ENCODE measurements at regions not wholly inside any gene's neighbourhood (a gene's known extent, or its start where the extent isn't known, plus 50 kb on each side); places are given as distances from the start of the nearest gene placed in this dataset.

DNA sequence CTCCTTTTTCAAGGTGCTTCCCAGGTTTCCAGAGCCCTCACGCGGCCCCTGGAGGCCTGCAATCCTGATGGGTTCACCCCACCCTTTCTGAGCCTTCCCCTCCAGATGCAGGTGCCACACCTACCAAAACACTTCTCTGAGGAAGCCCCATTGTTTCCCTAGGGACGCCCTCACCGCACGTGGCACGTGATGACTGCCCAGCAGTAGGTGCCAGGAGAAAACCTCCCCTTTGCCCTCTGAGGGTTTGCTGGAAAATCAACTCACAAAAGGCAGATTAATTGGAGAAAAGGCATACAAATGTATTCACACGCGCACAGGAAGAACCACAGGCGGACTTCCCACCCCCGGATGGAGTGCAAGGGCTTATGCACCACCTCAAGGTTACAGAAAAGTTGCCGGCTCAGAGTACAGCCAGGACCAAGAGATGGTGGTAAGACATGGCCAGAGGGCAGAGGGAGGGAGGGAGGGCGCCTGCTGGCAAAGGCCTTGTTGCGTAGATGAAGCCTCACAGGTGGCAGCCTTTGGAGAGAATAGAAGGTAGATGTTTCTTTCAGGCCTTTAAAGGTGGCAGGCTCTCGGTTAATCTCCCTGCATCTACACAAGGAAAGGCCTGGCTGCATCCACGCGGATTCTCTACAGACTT is 269.4 kb upstream of the RAB6C start:
- no peak for DNase-seq

DNA sequence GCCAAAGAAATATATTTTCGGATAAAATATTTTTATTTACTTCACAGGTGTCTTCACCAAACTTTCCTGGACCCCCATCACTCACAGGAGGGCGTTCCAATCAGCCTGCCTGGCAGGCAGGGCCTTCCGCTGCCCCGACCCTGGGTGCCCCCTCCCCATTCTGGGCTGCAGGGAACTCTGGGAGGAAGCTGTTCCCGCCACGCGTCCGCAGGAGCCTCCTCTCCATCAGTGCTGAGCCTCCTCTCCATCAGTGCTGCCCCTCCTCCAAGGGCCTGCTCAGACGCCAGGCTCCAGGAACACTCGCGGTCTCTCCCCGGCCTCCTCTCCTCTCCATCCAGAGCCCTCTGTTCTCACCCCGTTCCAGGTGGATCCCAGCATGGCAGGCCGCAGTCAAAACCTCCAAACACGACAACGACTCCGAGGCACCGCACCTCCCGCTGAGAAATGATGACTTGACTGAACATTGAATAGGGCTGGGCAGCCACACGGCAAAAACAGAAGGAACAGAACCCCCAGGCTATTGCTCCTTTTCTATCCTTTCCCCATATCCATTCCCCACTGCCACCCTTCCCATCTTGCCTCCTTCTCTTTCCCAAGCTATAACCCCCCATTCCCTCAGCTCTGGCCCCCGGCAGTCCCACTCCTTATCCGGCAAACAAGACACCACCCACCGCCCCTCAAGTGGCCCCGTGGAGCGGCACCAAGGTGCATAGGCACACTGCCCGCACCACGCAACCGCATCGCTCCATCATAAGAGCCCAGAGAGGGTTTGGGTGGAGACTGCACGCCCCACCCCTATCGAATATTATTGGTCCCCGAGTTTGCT is 268.6 kb upstream of the RAB6C start:
- peak; percentile 67 for DNase-seq

DNA sequence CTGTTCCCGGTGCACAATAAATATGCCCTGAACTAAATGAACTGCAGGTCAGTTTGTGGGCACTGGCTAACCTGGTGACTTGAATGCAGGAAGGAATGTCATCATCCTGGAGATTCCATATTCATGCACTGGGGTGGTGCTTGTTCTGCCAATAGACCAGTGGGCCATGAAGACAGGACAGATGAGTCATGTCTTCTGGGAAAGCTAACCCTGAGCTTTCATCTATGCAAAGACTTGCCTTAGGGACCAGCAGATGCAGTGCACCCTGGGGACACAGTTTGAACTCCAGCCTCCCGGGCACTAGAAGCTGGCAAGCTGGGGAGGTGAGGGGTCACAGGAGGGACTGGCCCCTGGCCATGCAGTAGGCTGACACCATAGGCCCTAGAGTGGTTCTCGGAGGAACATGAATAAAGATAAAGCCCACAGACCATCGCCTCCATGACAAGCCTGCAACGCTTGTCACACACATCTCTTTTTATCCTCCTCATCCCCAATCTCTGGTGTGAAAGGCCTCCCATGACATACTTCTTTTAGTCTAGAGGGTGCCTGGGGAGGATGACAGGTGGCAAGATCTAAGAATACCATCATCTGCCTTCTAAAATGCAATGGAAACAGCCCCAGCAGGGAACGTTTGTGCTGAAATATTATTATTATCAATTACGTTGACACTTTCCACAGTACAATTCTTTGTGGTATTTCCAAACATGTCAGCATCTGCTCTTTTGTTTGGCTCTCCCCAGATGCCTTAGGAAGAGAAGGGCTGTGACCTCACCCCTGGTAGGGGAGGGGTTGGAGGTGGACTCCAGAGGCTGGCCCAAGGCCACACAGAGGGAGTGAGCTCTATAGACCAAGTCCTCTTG is 267.4 kb upstream of the RAB6C start:
- DNase-seq: peak; percentile 37

DNA sequence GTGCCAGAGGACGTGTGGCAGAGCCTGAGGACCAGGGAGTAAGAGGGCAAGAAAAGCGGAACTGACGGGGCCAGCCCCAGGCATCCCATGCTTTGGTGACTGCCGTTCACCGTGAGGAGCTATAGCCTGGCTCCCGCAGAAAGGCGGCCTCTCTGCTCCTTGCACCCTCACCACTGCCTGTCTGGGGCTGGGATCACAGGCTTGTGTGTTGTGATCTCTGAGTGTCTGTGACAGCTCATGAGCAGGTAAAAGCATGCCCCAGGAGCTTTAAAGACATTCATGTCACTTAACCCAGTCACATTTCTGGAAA is 266.8 kb upstream of the RAB6C start:
- peak; percentile 56 for DNase-seq

DNA sequence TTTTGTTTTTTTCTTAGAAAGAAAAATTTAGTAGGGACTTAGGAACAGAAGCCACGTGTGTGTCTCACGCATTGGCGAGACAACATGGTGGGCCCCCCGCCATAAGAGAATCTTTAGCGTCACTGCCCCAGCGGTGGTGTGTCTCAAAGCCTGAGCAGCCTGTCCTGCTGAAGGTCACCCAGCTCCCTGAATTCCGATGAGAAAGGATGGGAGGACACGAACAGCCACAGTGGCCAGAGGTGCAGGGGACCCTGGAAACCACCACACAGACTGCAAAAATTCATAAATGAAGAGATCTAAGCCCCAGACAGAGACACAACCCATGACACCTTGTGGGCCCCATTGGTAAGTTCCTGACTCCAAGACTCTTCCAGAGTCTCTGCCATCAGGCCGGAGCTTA is 266.1 kb upstream of the RAB6C start:
- DNase-seq: no peak

DNA sequence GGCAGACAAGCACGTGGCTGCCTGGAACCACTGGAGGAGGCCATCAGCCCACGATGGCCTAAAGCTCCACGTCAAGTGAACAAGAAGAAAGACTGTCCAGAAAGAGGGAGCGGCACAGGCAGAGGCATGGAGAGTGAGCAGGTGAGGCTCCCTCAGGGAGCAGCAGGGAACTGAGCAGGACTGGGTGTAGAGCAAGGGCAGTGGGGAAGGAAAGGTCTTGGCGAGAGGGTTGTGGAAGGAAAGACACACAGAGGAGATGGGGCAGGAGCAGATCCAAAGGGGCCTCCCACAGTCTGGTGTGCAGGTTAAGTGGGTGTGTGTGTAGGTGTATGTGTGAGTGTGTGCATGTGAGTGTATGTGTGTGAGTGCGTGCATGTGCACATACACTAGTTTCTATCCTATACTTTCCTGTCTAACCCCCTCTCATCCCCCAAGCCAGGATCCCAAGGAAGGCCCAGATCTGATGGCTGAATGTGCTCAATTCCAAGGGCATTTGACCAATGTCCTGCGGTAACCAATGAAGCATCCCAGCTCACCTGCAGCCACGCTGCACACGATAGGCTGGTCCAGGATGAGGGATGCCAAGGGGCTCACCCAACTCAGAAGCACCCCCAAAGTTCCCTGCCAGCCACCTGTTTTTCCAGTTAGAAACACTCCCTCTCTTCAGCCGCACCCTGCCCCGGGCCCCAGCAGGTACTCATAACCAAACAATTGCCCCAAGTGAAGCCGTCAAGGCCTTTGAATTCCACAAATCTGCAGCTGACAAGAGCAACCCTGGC is 262.5 kb upstream of the RAB6C start:
- DNase-seq: no peak

DNA sequence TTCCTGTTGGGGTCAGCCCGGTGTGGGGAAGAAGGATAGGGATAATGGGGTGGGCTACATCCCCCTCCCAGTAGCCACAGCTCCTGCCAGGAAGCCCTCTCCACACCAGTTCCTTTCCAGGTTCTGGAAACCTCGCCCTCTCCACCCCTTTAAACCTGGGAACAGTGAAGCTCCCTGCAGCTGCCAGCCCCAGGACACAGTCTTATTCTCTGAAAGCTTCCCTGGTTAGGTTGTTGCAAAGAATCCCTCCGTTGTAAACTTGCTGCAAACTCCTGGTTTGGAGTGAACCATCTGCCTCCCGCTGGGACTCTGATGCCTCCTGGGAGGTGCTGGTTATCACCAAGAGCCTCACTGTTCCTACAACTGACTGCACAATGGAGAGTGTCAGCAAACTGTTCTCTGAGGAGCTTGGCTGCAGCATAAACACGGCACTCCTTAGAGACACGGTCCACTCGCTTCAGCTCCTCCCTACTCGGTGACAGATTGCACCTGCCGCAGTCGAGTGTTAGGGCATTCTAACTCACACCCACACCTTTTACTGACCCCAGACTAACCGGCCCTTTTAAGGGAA is 261.8 kb upstream of the RAB6C start:
- DNase-seq: no peak

DNA sequence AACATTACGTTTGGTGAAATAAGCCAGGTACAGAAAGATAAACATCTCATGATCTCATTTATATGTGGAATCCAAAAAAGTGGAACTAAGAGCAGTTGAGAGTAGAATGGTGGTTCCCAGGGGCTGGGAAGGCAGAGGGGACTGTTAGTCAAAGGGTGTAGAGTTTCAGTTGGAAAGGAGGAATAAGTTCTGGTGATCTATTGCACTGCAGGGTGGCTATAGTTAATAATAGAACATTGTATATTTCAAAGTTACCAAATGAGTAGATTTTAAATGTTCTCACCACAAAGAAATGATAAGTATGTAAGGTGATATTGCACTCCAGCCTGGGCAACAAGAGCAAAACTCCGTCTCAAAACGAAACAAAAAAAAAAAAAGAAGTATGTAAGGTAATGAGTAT is 260.1 kb upstream of the RAB6C start:
- no peak for DNase-seq

DNA sequence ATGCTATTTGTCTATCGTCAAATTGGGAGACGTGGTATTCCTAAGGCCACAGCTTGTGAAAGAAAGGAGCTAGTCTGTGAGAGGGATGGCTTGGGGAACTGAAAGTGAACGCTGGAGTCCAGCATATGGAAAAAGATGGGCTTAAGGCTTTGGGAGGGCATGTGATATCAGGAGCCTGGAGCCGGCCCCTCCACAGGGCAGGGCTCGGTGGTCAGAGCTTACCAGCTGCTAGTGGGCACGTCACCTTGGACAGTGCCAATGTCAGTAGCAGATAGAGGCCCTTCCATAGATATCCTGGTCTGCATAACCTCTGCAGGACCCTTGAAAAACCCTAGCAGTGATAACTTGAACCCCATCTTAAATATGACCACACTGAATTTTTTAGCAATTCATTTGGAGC is 259.1 kb upstream of the RAB6C start:
- no peak for DNase-seq

DNA sequence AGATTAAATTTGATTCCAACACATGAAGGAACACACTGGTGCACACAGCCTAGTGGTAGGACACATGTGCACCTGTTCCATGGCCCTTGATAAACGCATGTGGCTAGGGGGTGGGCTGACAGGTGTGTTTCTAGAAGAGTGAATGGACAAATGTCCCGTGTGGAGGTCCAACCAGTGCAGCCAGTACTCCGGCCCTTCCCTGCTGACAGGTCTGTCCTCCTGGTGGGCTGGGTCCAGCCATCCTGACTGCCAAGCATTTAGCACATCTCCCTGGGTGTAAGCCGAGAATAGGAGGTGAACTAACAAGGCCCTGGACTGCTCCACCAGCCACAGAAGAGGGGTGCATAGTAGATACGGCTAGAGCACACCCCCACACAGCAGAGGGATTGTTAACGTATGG is 258.7 kb upstream of the RAB6C start:
- no peak for DNase-seq

DNA sequence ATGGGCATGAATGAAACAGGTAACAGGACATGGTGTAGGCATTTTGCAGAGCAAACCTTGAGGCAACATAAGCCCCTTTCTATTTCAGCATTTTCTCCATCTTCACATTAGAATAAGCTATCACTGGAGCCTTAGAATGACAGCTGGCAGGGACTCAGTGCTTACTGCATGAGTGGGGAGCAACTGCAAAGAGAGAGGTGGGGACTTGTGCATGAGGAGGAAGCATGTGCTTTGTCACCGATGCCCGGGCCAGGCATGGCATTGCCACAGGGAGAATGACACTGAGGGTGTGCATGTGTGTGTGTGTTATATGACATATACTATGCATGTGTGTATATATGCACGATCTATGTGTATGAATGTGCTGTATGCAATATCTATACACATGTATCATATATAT is 258.2 kb upstream of the RAB6C start:
- DNase-seq: no peak

DNA sequence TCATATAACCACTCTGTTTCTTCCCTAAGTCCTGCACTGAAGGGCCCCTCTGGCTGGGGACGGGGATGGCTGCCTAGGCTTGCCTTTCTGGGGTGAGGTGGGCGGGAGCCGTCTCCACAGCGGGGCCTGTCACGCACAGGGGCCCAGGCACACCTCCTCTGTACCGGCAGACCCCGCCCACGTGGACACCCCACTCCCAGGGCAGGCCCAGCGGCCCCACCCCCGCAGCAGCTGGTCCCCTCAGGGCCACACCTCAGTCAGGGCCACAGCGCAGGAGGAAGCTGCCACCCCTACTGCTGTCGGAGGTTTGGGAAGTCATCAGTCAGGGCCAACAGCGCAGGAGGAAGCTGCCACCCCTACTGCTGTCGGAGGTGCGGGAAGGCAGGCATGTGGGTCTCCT is 257.6 kb upstream of the RAB6C start:
- no peak for DNase-seq

DNA sequence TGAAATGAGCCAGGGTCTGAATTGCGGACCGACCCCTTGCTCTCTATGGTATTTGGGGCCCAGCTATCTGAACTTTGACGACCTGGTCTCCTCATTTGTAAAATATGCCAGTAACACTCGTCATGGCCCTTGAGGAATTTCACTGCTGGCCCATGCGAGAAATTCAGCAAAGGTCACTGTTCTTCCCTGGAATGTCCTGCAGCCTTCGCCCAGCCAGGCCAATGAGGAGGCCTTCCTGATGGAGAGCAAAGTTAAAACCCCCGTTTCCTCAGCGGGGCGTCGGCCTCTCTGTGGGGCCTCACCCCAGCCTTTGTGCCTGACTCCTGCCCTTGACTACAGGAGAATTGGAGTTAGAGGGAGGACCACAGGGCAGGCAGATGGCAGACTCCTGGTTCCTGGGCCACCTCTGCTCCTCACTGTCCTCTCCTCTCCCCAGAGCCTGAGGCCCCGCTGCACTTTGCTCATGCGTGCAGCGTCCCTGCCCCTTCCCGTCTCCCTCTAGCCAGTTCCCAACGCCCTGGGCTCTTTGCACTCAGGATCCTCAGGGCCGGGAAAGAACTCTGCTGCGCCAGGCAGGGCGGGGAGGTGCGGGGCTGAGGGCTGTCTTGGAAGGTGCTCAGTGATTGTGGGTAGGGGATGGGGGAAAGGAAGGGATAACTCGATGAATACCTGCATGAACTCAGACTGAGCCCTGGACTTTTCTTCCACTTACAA is 257.0 kb upstream of the RAB6C start:
- DNase-seq: peak; percentile 32

DNA sequence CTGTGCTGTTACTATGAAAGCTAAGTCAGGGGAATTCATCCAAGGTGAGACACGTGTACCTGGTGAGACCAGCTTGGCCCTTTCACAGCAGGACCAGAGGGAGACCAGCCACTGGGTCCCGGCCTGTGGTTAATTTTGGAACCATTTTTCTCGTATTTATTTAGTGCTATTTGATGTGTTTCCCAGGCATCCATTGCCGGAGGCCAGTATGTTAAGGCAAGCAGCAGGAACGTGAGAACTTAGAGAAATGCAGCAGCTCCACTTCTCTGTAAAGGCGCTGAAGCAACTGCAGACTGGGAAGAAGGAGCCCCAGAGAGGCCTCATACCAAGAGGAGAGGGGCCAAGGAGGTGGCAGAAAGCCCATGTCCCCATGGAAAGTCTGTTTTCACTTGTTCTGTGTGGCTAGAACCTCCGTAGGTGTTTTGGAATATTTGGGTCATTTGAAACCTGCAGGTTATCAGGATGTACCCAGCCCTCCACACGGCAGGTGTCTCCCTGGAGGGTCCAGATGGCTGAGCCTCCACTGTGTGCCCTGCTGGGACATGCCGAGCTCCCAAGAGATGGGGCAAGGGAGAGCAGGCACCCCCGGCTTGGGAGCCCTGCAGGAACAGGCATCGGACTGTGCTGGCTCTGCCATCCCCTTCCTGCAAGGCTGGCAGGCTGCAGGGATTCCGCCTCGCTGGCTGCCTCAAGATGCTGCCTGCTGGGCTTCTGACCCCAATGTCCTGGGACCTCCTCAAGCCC is 256.0 kb upstream of the RAB6C start:
- DNase-seq: no peak

DNA sequence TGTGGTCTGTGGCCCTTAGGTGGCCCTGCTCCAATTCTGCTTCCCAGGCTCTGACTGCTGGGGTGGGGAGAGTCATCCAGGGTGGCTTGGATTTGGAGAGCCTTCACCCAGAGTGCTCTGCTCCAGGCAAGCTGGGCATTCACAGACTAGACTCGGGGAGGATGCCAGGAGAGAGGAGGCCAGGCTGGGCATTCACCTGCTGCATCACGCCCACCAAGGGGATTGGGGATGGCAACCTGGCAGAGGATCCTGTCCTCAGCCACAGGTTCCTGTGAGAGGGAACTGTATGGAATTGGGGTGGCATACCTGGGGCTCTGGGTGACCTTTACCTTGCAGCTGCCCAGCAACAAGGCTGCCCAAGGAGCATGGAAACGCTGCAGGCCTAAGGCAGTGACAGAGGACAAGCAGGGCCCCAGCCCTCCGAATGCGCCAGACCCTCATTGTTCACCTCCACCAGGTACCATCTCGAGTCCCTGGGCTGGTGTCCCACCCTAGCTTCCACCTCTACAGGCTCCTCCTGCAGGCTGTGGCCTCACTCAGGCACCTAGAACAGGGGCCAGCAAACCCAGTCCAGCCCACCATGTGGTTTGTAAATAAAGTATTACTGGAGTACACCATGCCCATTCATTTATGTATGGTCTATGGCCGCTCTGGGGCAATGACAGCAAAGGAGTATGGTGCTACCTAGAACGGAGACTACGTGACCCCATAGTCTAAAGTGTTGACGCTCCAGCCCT is 255.3 kb upstream of the RAB6C start:
- DNase-seq: no peak

DNA sequence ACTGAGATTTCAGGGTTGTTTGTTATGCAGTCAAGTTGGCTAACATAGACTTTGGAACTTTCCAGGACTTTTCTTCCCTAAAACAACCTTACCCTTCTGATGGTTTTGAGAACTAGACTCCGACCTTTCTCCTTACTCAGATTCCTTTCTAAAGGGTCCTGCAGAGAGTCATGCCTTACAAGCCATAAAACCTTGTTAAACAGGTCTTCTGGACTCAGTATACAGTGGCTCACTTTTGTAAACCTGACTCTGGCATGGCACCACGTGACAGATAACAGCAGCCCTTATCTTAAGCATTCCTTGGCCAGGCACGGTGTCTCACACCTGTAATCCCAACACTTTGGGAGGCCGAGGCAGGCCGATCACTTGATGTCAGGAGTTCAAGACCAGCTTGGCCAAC is 253.2 kb upstream of the RAB6C start:
- no peak for DNase-seq

DNA sequence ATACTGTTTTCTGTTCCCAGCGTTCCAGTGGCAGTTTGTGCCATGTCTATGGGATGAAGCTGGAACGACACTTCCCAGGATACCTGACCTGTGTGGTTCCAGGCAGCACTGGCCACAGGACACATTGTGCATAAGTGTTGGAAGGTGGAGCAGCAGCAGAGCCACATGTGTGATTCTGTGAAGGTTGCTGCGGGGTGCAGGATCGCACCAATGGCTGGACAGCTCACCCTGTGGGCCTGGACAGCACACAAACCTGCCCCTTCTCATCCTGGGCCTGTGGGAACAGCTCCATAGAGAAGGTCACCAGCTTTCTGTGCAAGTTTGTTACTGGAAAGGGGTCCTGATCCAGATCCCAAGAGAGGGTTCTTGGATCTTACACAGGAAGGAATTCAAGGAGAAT is 252.2 kb upstream of the RAB6C start:
- DNase-seq: no peak

DNA sequence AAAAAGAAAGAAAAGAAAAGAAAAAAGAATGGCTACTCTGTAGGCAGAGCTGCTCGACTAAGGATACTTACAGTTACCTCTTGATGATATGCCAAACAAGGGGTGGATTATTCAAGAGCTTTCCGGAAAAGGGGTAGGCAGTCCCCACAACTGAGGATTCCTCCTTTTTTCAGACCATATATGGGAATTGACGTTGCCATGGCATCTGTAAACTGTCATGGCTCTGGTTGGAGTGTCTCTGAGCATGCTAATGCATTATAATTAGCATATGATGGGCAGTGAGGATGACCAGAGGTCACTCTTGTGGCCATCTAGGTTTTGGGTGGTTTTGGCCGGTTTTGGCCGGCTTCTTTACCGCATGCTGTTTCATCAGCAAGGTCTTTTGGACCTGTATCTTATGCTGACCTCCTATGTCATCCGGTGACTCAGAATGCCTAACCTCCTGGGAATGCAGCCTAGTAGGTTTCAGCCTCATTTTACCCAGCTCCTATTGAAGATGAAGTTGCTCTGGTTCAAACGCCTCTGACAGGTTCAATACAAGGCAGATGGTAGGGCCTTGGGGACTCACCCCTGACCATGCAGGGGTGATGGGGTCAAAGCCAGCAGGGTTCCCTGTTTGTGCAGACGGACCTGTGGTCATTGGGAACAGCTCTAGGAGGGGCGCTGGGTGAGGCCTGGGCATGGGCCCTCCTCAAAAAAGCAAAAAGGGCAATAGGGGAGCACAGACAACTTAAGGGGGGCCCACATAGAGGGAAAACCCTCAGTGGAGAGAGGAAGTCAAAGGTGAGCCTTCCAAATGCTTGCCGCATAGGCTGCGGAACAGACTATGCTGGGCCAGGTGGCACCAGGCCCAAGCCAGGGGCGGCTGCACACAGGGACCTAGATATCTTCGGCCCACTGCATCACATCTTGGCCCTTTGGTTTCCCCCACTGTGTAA is 251.2 kb upstream of the RAB6C start:
- DNase-seq: no peak

DNA sequence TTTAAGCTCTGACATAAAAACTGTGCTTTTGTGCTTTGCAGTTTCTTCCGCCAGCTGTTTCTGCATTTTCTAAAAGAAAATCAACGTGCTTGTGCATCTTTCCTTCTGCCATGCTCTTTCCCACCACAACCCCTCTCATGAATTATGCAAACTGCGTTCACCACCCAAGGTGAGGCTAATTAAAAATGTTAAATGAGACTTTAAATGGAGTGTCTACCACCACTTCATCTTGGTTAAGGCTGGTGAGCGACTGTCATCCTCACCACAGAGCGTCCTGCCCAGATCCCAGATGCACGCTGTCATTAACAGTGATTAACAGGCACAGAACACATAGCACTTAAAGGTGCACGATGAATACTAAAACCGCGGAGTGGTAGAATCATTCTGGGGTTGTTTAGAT is 250.5 kb upstream of the RAB6C start:
- DNase-seq: no peak
